HEK293T (cell line): ENCODE measurements at regions not wholly inside any gene's neighbourhood (a gene's known extent, or its start where the extent isn't known, plus 50 kb on each side); places are given as distances from the start of the nearest gene placed in this dataset.

Experiments used
- CTCF ChIA-PET: fragments of 350-600 bp; formaldehyde crosslinking; extraction: SDS; loops from one replicate; lab custom pipeline; 2021; ENCODE audit warnings: antibody characterized with exemption, inconsistent platforms; lab: Yijun Ruan, JAX
- POLR2A ChIA-PET: fragments of 350-600 bp; formaldehyde crosslinking; extraction: SDS; loops from one replicate; lab custom pipeline; 2020; ENCODE audit warnings: antibody characterized with exemption, inconsistent platforms; lab: Yijun Ruan, JAX
- DNase-seq: peaks from one replicate; pipeline ENCODE4 v3.0.0; 2012; ENCODE audit warnings: mixed read lengths; ENCODE audit errors: extremely low spot score
- ARNT ChIP-seq: fragments of 450-650 bp; IDR thresholded peaks from 2 replicates; pipeline ENCODE4 v1.6.1; 2017; ENCODE audit warnings: mild to moderate bottlenecking
- BHLHE40 ChIP-seq: fragments of 450-650 bp; IDR thresholded peaks from 2 replicates; pipeline ENCODE4 v1.6.1; 2016; ENCODE audit warnings: mild to moderate bottlenecking, moderate library complexity, borderline replicate concordance
- CTBP1 ChIP-seq: fragments of 450-650 bp; IDR thresholded peaks from 2 replicates; pipeline ENCODE4 v1.6.1; 2016; ENCODE audit warnings: borderline replicate concordance
- ELF4 ChIP-seq: fragments of 450-650 bp; IDR thresholded peaks from 2 replicates; pipeline ENCODE4 v1.6.1; 2017; ENCODE audit warnings: antibody characterized with exemption
- FOXA1 ChIP-seq: fragments of 450-650 bp; IDR thresholded peaks from 2 replicates; pipeline ENCODE4 v1.6.1; 2016; ENCODE audit warnings: mild to moderate bottlenecking
- FOXK2 ChIP-seq: fragments of 450-650 bp; IDR thresholded peaks from 2 replicates; pipeline ENCODE4 v1.6.1; 2016; ENCODE audit warnings: mild to moderate bottlenecking
- FOXM1 ChIP-seq: fragments of 450-650 bp; IDR thresholded peaks from 2 replicates; pipeline ENCODE4 v1.6.1; 2017; ENCODE audit warnings: mild to moderate bottlenecking, borderline replicate concordance
- HDGF ChIP-seq: fragments of 450-650 bp; IDR thresholded peaks from 2 replicates; pipeline ENCODE4 v1.6.1; 2017; ENCODE audit warnings: antibody characterized with exemption, borderline replicate concordance
- L3MBTL2 ChIP-seq: fragments of 450-650 bp; conservative IDR thresholded peaks from 2 replicates; pipeline ENCODE4 v1.6.1; 2016; ENCODE audit warnings: mild to moderate bottlenecking
- LEF1 ChIP-seq: fragments of 450-650 bp; IDR thresholded peaks from 2 replicates; pipeline ENCODE4 v1.6.1; 2017; ENCODE audit warnings: mild to moderate bottlenecking, borderline replicate concordance
- NFRKB ChIP-seq: fragments of 450-650 bp; IDR thresholded peaks from 2 replicates; pipeline ENCODE4 v1.6.1; 2016; ENCODE audit warnings: mild to moderate bottlenecking, moderate library complexity
- PKNOX1 ChIP-seq: fragments of 450-650 bp; IDR thresholded peaks from 2 replicates; pipeline ENCODE4 v1.6.1; 2016
- SP1 ChIP-seq: fragments of 450-650 bp; IDR thresholded peaks from 2 replicates; pipeline ENCODE4 v1.6.1; 2017
- SUZ12 ChIP-seq: fragments of 450-650 bp; IDR thresholded peaks from 2 replicates; pipeline ENCODE4 v1.6.1; 2016; ENCODE audit warnings: mild to moderate bottlenecking
- TARDBP ChIP-seq: fragments of 450-650 bp; IDR thresholded peaks from 2 replicates; pipeline ENCODE4 v1.6.1; 2016
- ZNF384 ChIP-seq: fragments of 450-650 bp; IDR thresholded peaks from 2 replicates; pipeline ENCODE4 v1.6.1; 2016

- no peak for TF ChIP-seq SUZ12
- no peak for TF ChIP-seq BHLHE40
- TF ChIP-seq CTBP1: no peak
- TF ChIP-seq SP1: no peak
- no peak for TF ChIP-seq L3MBTL2
- ChIA-PET CTCF (interaction anchor here (0.5 kb wide), 1 partner anchor 88 kb away, joined by 3 read pairs; no protein-coding TSS in a partner anchor), POLR2A (no interaction called here)
- DNase-seq: no peak
Observed at GRCh38 chr3:5068531-5069050, 53.5 kb upstream of the ARL8B start.

GRCh38 chr3:5069627-5070026 is 52.5 kb upstream of the ARL8B start:
- DNase-seq: no peak
- CTCF ChIA-PET: no interaction called here
- no peak for TF ChIP-seq ARNT
- TF ChIP-seq NFRKB: no peak
- TF ChIP-seq CTBP1: no peak
- no peak for TF ChIP-seq SP1
- TF ChIP-seq BHLHE40: no peak
- TF ChIP-seq TARDBP: no peak
- TF ChIP-seq L3MBTL2: no peak
- TF ChIP-seq HDGF: no peak
- no peak for TF ChIP-seq PKNOX1
- TF ChIP-seq FOXM1: no peak
- TF ChIP-seq ELF4: no peak
- POLR2A ChIA-PET: no interaction called here

GRCh38 chr3:5071061-5071460 is 51.0 kb upstream of the ARL8B start:
- no peak for DNase-seq
- TF ChIP-seq SUZ12 (no peak), FOXM1 (no peak), ZNF384 (no peak), LEF1 (no peak), FOXA1 (no peak), L3MBTL2 (no peak), NFRKB (no peak), HDGF (no peak)
- ChIA-PET CTCF (interaction anchor here (0.6 kb wide), 1 partner anchor 32 kb away, joined by 3 read pairs; no protein-coding TSS in a partner anchor), POLR2A (no interaction called here)

GRCh38 chr3:5072100-5072816 is 49.8 kb upstream of the ARL8B start:
- POLR2A ChIA-PET: no interaction called here
- DNase-seq: no peak
- TF ChIP-seq SP1 (no peak), FOXA1 (no peak), FOXM1 (no peak), CTBP1 (no peak), BHLHE40 (no peak), LEF1 (no peak), HDGF (no peak), TARDBP (no peak), ARNT (no peak), ELF4 (no peak), PKNOX1 (no peak), FOXK2 (no peak), ZNF384 (no peak), NFRKB (no peak), L3MBTL2 (no peak)
- CTCF ChIA-PET: interaction anchor here (0.7 to 1.5 kb wide), 2 partner anchors 9 to 15 kb away, joined by 3 read pairs; no protein-coding TSS in a partner anchor
